ENCODE measurements at regions not wholly inside any gene's neighbourhood (a gene's known extent, or its start where the extent isn't known, plus 50 kb on each side); places are given as distances from the start of the nearest gene placed in this dataset.
"Not testable (repeated sequence)": the region's sequence is repeated elsewhere in the genome, so short reads cannot be mapped to it uniquely, and the experiment has no call there.

GRCh38 chr5:179400020-179400419 is 54.8 kb upstream of the ADAMTS2 start:
- Mint-ChIP-seq H3K9me3 (ENCODE audit: unreplicated experiment) (peaks cover 49% of the 10 kb centered on the region), H3K4me3 (ENCODE audit: unreplicated experiment) (no peak overlapping the region), H3K27me3 (ENCODE audit: unreplicated experiment) (no peaks in the 10 kb centered on the region), H3K27ac (ENCODE audit: unreplicated experiment) (no peak overlapping the region), H3K4me1 (ENCODE audit: unreplicated experiment) (no peaks in the 10 kb centered on the region), H3K36me3 (ENCODE audit: unreplicated experiment) (no peaks in the 10 kb centered on the region)
- no peak for TF ChIP-seq CTCF (IDR thresholded peaks at IDR 0.05)
- DNase-seq (ENCODE audit: extremely low spot score, unreplicated experiment) = peak; percentile 21

GRCh38 chr5:179399327-179399726 is 54.1 kb upstream of the ADAMTS2 start:
- peak; percentile 4 for DNase-seq (ENCODE audit: extremely low spot score, unreplicated experiment)
- not testable (repeated sequence) for H3K4me1 Mint-ChIP-seq (ENCODE audit: unreplicated experiment); H3K4me3 Mint-ChIP-seq (ENCODE audit: unreplicated experiment); H3K27ac Mint-ChIP-seq (ENCODE audit: unreplicated experiment); H3K36me3 Mint-ChIP-seq (ENCODE audit: unreplicated experiment); H3K27me3 Mint-ChIP-seq (ENCODE audit: unreplicated experiment)
- H3K9me3 Mint-ChIP-seq (ENCODE audit: unreplicated experiment) = peaks cover 49% of the 10 kb centered on the region

- Mint-ChIP-seq H3K27me3 (ENCODE audit: unreplicated experiment) (no peaks in the 10 kb centered on the region), H3K27ac (ENCODE audit: unreplicated experiment) (no peak overlapping the region), H3K4me1 (ENCODE audit: unreplicated experiment) (no peaks in the 10 kb centered on the region), H3K9me3 (ENCODE audit: unreplicated experiment) (peaks cover 54% of the 10 kb centered on the region), H3K4me3 (ENCODE audit: unreplicated experiment) (no peak overlapping the region), H3K36me3 (ENCODE audit: unreplicated experiment) (no peaks in the 10 kb centered on the region)
- no peak for TF ChIP-seq CTCF (IDR thresholded peaks at IDR 0.05)
- DNase-seq (ENCODE audit: extremely low spot score, unreplicated experiment) = no peak
These were observed 52.3 kb upstream of the ADAMTS2 start for GRCh38 chr5:179397516-179397915.

All from osteocyte (in vitro differentiated cells).